Endothelial cell of umbilical vein (primary cell): ENCODE measurements at regions not wholly inside any gene's neighbourhood (a gene's known extent, or its start where the extent isn't known, plus 50 kb on each side); places are given as distances from the start of the nearest gene placed in this dataset.

Source experiments
- BruUV-seq: library from RNA; stranded (reverse); fragments of 400-500 nt; replicated peaks from 2 replicates; lab custom pipeline; 2021; lab: Mats Ljungman, UMichigan
- CTCF ChIA-PET: fragments of 300-600, 350-600 bp; sonication (Branson Sonifier 250); formaldehyde crosslinking; loops from one replicate; lab custom pipeline; 2021; ENCODE audit warnings: antibody characterized with exemption, inconsistent platforms; lab: Charles Lee
- POLR2A ChIA-PET: fragments of 300-600, 350-600 bp; sonication (Branson Sonifier 250); formaldehyde crosslinking; loops from one replicate; lab custom pipeline; 2021; ENCODE audit warnings: antibody characterized with exemption, inconsistent platforms; lab: Charles Lee
- DNase-seq: peaks from one replicate; pipeline ENCODE4 v3.0.0-alpha.2; 2011; ENCODE audit warnings: low read depth, low spot score
- FAIRE-seq: peaks from 2 replicates; lab custom pipeline; 2011; peaks lifted over from hg19 to GRCh38; lab: Jason Lieb, UNC
- H2AFZ ChIP-seq: 2 replicates; pipeline ENCODE4 v1.6.0; 2012; ENCODE audit warnings: low read depth, low read length, control low read depth, inconsistent platforms
- H3K27ac ChIP-seq: 2 replicates; pipeline ENCODE4 v1.5.1; 2011; ENCODE audit warnings: low read depth, mild to moderate bottlenecking, control low read depth, low read length, moderate library complexity; ENCODE audit not compliant: insufficient read depth
- H3K27me3 ChIP-seq, 2 experiments: 2 replicates each; pipeline versions ENCODE4 v1.6.0 to v1.6.1; 2011; ENCODE audit warnings: low read length in 2 of 2, mixed read lengths in 1 of 2; ENCODE audit not compliant: control insufficient read depth in 2 of 2, insufficient read depth in 2 of 2
- H3K36me3 ChIP-seq, 2 experiments: 2 replicates in 1 of 2; 3 replicates in 1 of 2; pipeline ENCODE4 v1.5.1; 2011; ENCODE audit warnings: low read length in 2 of 2, mild to moderate bottlenecking in 1 of 2, moderate library complexity in 1 of 2; ENCODE audit not compliant: control insufficient read depth in 2 of 2, insufficient read depth in 2 of 2; ENCODE audit errors: extremely low read depth in 1 of 2
- H3K4me1 ChIP-seq: 3 replicates; pipeline ENCODE4 v1.5.1; 2011; ENCODE audit warnings: mild to moderate bottlenecking, low read length; ENCODE audit not compliant: control insufficient read depth, insufficient read depth; ENCODE audit errors: extremely low read depth
- H3K4me2 ChIP-seq: 2 replicates; pipeline ENCODE4 v1.6.1; 2011; ENCODE audit warnings: low read length, control low read depth, mixed read lengths; ENCODE audit not compliant: insufficient read depth
- H3K4me3 ChIP-seq, 3 experiments: fragments of 200-600 bp in 1 of 3; sonication (generic), shearing (Covaris generic) in 1 of 3; replicated peaks in 1 of 3; 2 replicates each; pipeline ENCODE4 v1.5.1; 2011 to 2016; ENCODE audit warnings: control low read depth in 3 of 3, low read length in 3 of 3, mild to moderate bottlenecking in 2 of 3, inconsistent platforms in 1 of 3, low read depth in 1 of 3, moderate library complexity in 1 of 3; ENCODE audit not compliant: insufficient read depth in 1 of 3
- H3K79me2 ChIP-seq: 2 replicates; pipeline ENCODE4 v1.6.0; 2012; ENCODE audit warnings: low read length, inconsistent platforms; ENCODE audit not compliant: control insufficient read depth, insufficient read depth
- H3K9ac ChIP-seq: replicated peaks from 2 replicates; pipeline ENCODE3; 2011; ENCODE audit warnings: low read length, control low read depth; ENCODE audit not compliant: insufficient read depth; ENCODE audit errors: extremely low read depth
- H3K9me1 ChIP-seq: replicated peaks from 3 replicates; pipeline ENCODE4 v1.6.0; 2011; ENCODE audit warnings: mild to moderate bottlenecking, low read length; ENCODE audit not compliant: control insufficient read depth, insufficient read depth; ENCODE audit errors: extremely low read depth
- H3K9me3 ChIP-seq: replicated peaks from 2 replicates; pipeline ENCODE4 v1.5.1; 2012; ENCODE audit warnings: low read length, inconsistent platforms; ENCODE audit not compliant: control insufficient read depth, insufficient read depth
- H4K20me1 ChIP-seq: replicated peaks from 2 replicates; pipeline ENCODE3; 2011; ENCODE audit warnings: mild to moderate bottlenecking, low read length; ENCODE audit not compliant: control insufficient read depth, insufficient read depth; ENCODE audit errors: extremely low read depth
- CTCF ChIP-seq, 2 donors: IDR thresholded peaks; 1 replicate in 1 of 2; 2 replicates in 1 of 2; pipeline ENCODE4 v1.5.1; 2011; ENCODE audit warnings: low read length in 2 of 2, mild to moderate bottlenecking in 2 of 2, moderate library complexity in 2 of 2, control low read depth in 1 of 2, inconsistent platforms in 1 of 2, low read depth in 1 of 2; ENCODE audit not compliant: insufficient read depth in 1 of 2; ENCODE audit errors: extremely low read depth in 1 of 2
- EZH2 ChIP-seq: IDR thresholded peaks from 2 replicates; pipeline ENCODE4 v1.6.1; 2012; ENCODE audit warnings: borderline replicate concordance, low read depth, mild to moderate bottlenecking, moderate library complexity, low read length, inconsistent platforms; ENCODE audit not compliant: severe bottlenecking
- FOS ChIP-seq: IDR thresholded peaks from 2 replicates; pipeline ENCODE4 v1.6.1; 2011; ENCODE audit warnings: mild to moderate bottlenecking, low read length, moderate library complexity, borderline replicate concordance; ENCODE audit not compliant: insufficient read depth
- GATA2 ChIP-seq: IDR thresholded peaks from 2 replicates; pipeline ENCODE4 v1.7.0; 2011; ENCODE audit warnings: low read depth, mild to moderate bottlenecking, moderate library complexity, mixed read lengths, low read length; ENCODE audit not compliant: insufficient read length, insufficient read depth
- JUN ChIP-seq: IDR thresholded peaks from 2 replicates; pipeline ENCODE4 v1.6.1; 2011; ENCODE audit warnings: borderline replicate concordance, low read depth; ENCODE audit not compliant: insufficient read length, insufficient read depth
- MAX ChIP-seq: IDR thresholded peaks from 2 replicates; pipeline ENCODE4 v1.6.1; 2011; ENCODE audit not compliant: insufficient read depth, insufficient read length
- MYC ChIP-seq: IDR thresholded peaks from one replicate; pipeline ENCODE4 v1.6.1; 2011; ENCODE audit warnings: mild to moderate bottlenecking, low read depth, low read length
- POLR2A ChIP-seq: IDR thresholded peaks from 2 replicates; pipeline ENCODE4 v1.6.1; 2012; ENCODE audit warnings: low read depth, mild to moderate bottlenecking, control low read depth, low read length
- POLR2AphosphoS5 ChIP-seq: IDR thresholded peaks from 2 replicates; pipeline ENCODE4 v1.6.1; 2012; ENCODE audit warnings: low read depth, mild to moderate bottlenecking, control low read depth, low read length, moderate library complexity; ENCODE audit not compliant: insufficient read depth
- dilution Hi-C: fragments of 300-500 bp; cut with MboI; formaldehyde crosslinking; loops from one replicate; pipeline ENCODE4 v1.15.0; 2019; ENCODE audit warnings: low sequenced_read_pairs; ENCODE audit not compliant: extremely low pct_ligation_motif_present
- intact Hi-C: fragments of 100-400 bp; cut with micrococcal nuclease; formaldehyde crosslinking; loops from one replicate; pipeline ENCODE4 v1.10.0; 2022

GRCh38 chr2:23200787-23201114 lies 184.2 kb upstream of the KLHL29 start:
- intact Hi-C loops = no loop called here
- no peak for FAIRE-seq
- dilution Hi-C loops = no loop called here

More at GRCh38 chr2:23200787-23201114, 184.2 kb upstream of the KLHL29 start:
- Histone ChIP-seq H3K4me3 (no peak overlapping the region), H4K20me1 (no peaks in the 10 kb centered on the region), H3K9ac (no peak overlapping the region), H3K36me3 (no peaks in the 10 kb centered on the region), H2AFZ (no peak overlapping the region), H3K4me1 (no peaks in the 10 kb centered on the region), H3K27ac (no peak overlapping the region), H3K79me2 (no peaks in the 10 kb centered on the region), H3K9me1 (no peaks in the 10 kb centered on the region), H3K4me2 (no peak overlapping the region), H3K27me3 (no peaks in the 10 kb centered on the region), H3K9me3 (no peaks in the 10 kb centered on the region)
- no TSS peak for BruUV-seq
- ChIA-PET POLR2A (no interaction called here), CTCF (no interaction called here)
- DNase-seq = no peak
- TF ChIP-seq JUN (no peak), MYC (no peak), FOS (no peak), POLR2AphosphoS5 (no peak), EZH2 (no peak), CTCF (IDR thresholded peaks at IDR 0.05; ENCODE audit: extremely low read depth in 1 of 2, insufficient read depth in 1 of 2, low read depth in 1 of 2, low read length in 2 of 2) (no peak), GATA2 (no peak), POLR2A (no peak), MAX (no peak)
